Suprapubic skin (tissue), 4 donors: ENCODE measurements at regions not wholly inside any gene's neighbourhood (a gene's known extent, or its start where the extent isn't known, plus 50 kb on each side); places are given as distances from the start of the nearest gene placed in this dataset.

Source experiments
- EP300 ChIP-seq: sonication (generic); formaldehyde crosslinking; IDR thresholded peaks from one replicate; pipeline ENCODE4 v1.6.1; 2017; ENCODE audit warnings: antibody characterized with exemption
- POLR2A ChIP-seq, 2 donors: fragments of 450-650 bp; IDR thresholded peaks; one replicate each; pipeline ENCODE4 v1.6.1; 2017; ENCODE audit warnings: antibody characterized with exemption in 2 of 2, mild to moderate bottlenecking in 2 of 2, moderate library complexity in 2 of 2
- POLR2AphosphoS5 ChIP-seq, 3 donors: sonication (generic); formaldehyde crosslinking; IDR thresholded peaks; one replicate each; pipeline ENCODE4 v1.6.1; 2017; ENCODE audit warnings: antibody characterized with exemption in 3 of 3
- TF ChIP-seq, protein P1 (sequence below), 2 donors: fragments of 200-600 bp in 1 of 2; fragments of 450-650 bp in 1 of 2; sonication (generic) in 1 of 2; IDR thresholded peaks; one replicate each; pipeline ENCODE4 v1.5.1; 2016 to 2019; ENCODE audit warnings: antibody characterized with exemption in 2 of 2, mild to moderate bottlenecking in 1 of 2, moderate library complexity in 1 of 2

DNA sequence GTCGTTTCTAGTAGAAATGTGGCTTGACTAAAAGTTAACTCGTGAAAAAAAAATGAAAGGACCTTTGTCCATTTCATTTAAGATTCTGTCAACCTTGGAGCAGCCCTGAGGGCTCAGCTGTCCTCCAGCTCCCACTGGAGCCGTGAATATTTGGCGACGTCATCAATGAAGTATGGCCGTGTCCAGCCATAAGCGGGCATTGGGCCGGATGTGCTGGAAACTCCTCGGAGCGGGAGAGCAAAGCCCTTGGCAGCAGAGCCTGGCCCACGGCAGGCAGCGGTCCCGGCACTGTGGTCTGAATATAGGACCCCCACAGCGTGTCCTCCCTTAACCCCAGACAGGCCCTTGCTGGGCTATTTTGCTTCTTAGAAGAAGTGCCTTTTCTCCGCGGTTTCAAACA, 50.0 kb downstream of the JAKMIP3 start:
- TF ChIP-seq, protein P1, sequence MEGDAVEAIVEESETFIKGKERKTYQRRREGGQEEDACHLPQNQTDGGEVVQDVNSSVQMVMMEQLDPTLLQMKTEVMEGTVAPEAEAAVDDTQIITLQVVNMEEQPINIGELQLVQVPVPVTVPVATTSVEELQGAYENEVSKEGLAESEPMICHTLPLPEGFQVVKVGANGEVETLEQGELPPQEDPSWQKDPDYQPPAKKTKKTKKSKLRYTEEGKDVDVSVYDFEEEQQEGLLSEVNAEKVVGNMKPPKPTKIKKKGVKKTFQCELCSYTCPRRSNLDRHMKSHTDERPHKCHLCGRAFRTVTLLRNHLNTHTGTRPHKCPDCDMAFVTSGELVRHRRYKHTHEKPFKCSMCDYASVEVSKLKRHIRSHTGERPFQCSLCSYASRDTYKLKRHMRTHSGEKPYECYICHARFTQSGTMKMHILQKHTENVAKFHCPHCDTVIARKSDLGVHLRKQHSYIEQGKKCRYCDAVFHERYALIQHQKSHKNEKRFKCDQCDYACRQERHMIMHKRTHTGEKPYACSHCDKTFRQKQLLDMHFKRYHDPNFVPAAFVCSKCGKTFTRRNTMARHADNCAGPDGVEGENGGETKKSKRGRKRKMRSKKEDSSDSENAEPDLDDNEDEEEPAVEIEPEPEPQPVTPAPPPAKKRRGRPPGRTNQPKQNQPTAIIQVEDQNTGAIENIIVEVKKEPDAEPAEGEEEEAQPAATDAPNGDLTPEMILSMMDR (IDR thresholded peaks at IDR 0.05), result no peak
- TF ChIP-seq POLR2A (IDR thresholded peaks at IDR 0.05), result no peak
- TF ChIP-seq POLR2AphosphoS5 (IDR thresholded peaks at IDR 0.05), result no peak
- no peak for TF ChIP-seq EP300
